ENCODE measurements at regions not wholly inside any gene's neighbourhood (a gene's known extent, or its start where the extent isn't known, plus 50 kb on each side); places are given as distances from the start of the nearest gene placed in this dataset.

- TF ChIP-seq FOXP2 (optimal IDR thresholded peaks at IDR 0.05; ENCODE audit: control extremely low read depth, extremely low read length, insufficient read depth) (no peak), POLR2AphosphoS5 (IDR thresholded peaks at IDR 0.05; ENCODE audit: borderline replicate concordance, low read depth, low read length) (no peak), EZH2 (IDR thresholded peaks at IDR 0.05) (no peak)
- H3K4me3 ChIP-seq: no peak overlapping the region
- no peak for DNase-seq (ENCODE audit: low read depth, low spot score)
- H3K27ac ChIP-seq: no peak overlapping the region
- H3K9me3 ChIP-seq (ENCODE audit: low read depth, low read length): no peaks in the 10 kb centered on the region
- no peak overlapping the region for H3K9ac ChIP-seq (ENCODE audit: insufficient read length)
- no peaks in the 10 kb centered on the region for H3K36me3 ChIP-seq (ENCODE audit: insufficient read depth, low read length)
Measured at GRCh38 chr21:25361765-25362164, 245.5 kb downstream of the MRPL39 start.

- no peaks in the 10 kb centered on the region for H3K36me3 ChIP-seq (ENCODE audit: insufficient read depth, low read length)
- no peak for TF ChIP-seq POLR2AphosphoS5 (IDR thresholded peaks at IDR 0.05; ENCODE audit: borderline replicate concordance, low read depth, low read length)
- TF ChIP-seq FOXP2 (optimal IDR thresholded peaks at IDR 0.05; ENCODE audit: control extremely low read depth, extremely low read length, insufficient read depth): no peak
- TF ChIP-seq EZH2 (IDR thresholded peaks at IDR 0.05): no peak
Measured at GRCh38 chr21:25361097-25361496, 246.2 kb downstream of the MRPL39 start.

GRCh38 chr21:25360593-25360992 lies 246.7 kb downstream of the MRPL39 start:
- Histone ChIP-seq H3K27ac (no peak overlapping the region), H3K9ac (ENCODE audit: insufficient read length) (no peak overlapping the region), H3K4me3 (no peak overlapping the region), H3K9me3 (ENCODE audit: low read depth, low read length) (no peaks in the 10 kb centered on the region), H3K36me3 (ENCODE audit: insufficient read depth, low read length) (no peaks in the 10 kb centered on the region)
- no peak for TF ChIP-seq FOXP2 (optimal IDR thresholded peaks at IDR 0.05; ENCODE audit: control extremely low read depth, extremely low read length, insufficient read depth)
- no peak for TF ChIP-seq POLR2AphosphoS5 (IDR thresholded peaks at IDR 0.05; ENCODE audit: borderline replicate concordance, low read depth, low read length)
- no peak for TF ChIP-seq EZH2 (IDR thresholded peaks at IDR 0.05)
- no peak for DNase-seq (ENCODE audit: low read depth, low spot score)

More at GRCh38 chr21:25361097-25361496, 246.2 kb downstream of the MRPL39 start:
- no peak for DNase-seq (ENCODE audit: low read depth, low spot score)
- Histone ChIP-seq H3K4me3 (no peak overlapping the region), H3K9me3 (ENCODE audit: low read depth, low read length) (no peaks in the 10 kb centered on the region), H3K27ac (no peak overlapping the region), H3K9ac (ENCODE audit: insufficient read length) (no peak overlapping the region)

- H3K9me3 ChIP-seq (ENCODE audit: low read depth, low read length): no peaks in the 10 kb centered on the region
- H3K36me3 ChIP-seq (ENCODE audit: insufficient read depth, low read length): no peaks in the 10 kb centered on the region
- no peak overlapping the region for H3K27ac ChIP-seq
- no peak overlapping the region for H3K4me3 ChIP-seq
- DNase-seq (ENCODE audit: low read depth, low spot score): no peak
- TF ChIP-seq FOXP2 (optimal IDR thresholded peaks at IDR 0.05; ENCODE audit: control extremely low read depth, extremely low read length, insufficient read depth) (no peak), EZH2 (IDR thresholded peaks at IDR 0.05) (no peak), POLR2AphosphoS5 (IDR thresholded peaks at IDR 0.05; ENCODE audit: borderline replicate concordance, low read depth, low read length) (no peak)
- H3K9ac ChIP-seq (ENCODE audit: insufficient read length): no peak overlapping the region
Measured at GRCh38 chr21:25359724-25360123, 247.6 kb downstream of the MRPL39 start.

GRCh38 chr21:25350056-25350455 lies 257.2 kb downstream of the MRPL39 start:
- Histone ChIP-seq H3K36me3 (ENCODE audit: insufficient read depth, low read length) (no peaks in the 10 kb centered on the region), H3K4me3 (no peak overlapping the region), H3K9me3 (ENCODE audit: low read depth, low read length) (0 out of 2 replicates have a peak, but pooled peaks cover 3% of the 10 kb centered on the region), H3K9ac (ENCODE audit: insufficient read length) (no peak overlapping the region), H3K27ac (no peak overlapping the region)
- DNase-seq (ENCODE audit: low read depth, low spot score): no peak
- TF ChIP-seq POLR2AphosphoS5 (IDR thresholded peaks at IDR 0.05; ENCODE audit: borderline replicate concordance, low read depth, low read length): no peak

GRCh38 chr21:25343774-25344545 lies 263.3 kb downstream of the MRPL39 start:
- Histone ChIP-seq H3K9ac (ENCODE audit: insufficient read length) (no peak overlapping the region), H3K9me3 (ENCODE audit: low read depth, low read length) (no peaks in the 10 kb centered on the region), H3K27ac (no peak overlapping the region), H3K36me3 (ENCODE audit: insufficient read depth, low read length) (no peaks in the 10 kb centered on the region), H3K4me3 (no peak overlapping the region)
- DNase-seq (ENCODE audit: low read depth, low spot score): no peak
- TF ChIP-seq FOXP2 (optimal IDR thresholded peaks at IDR 0.05; ENCODE audit: control extremely low read depth, extremely low read length, insufficient read depth) (no peak), POLR2AphosphoS5 (IDR thresholded peaks at IDR 0.05; ENCODE audit: borderline replicate concordance, low read depth, low read length) (no peak), EZH2 (IDR thresholded peaks at IDR 0.05) (no peak)

GRCh38 chr21:25342816-25343215 lies 264.5 kb downstream of the MRPL39 start:
- Histone ChIP-seq H3K9me3 (ENCODE audit: low read depth, low read length) (no peaks in the 10 kb centered on the region), H3K4me3 (no peak overlapping the region), H3K27ac (no peak overlapping the region), H3K9ac (ENCODE audit: insufficient read length) (no peak overlapping the region), H3K36me3 (ENCODE audit: insufficient read depth, low read length) (no peaks in the 10 kb centered on the region)
- no peak for TF ChIP-seq POLR2AphosphoS5 (IDR thresholded peaks at IDR 0.05; ENCODE audit: borderline replicate concordance, low read depth, low read length)
- DNase-seq (ENCODE audit: low read depth, low spot score): no peak

GRCh38 chr21:25341981-25342380 lies 265.3 kb downstream of the MRPL39 start:
- TF ChIP-seq EZH2 (IDR thresholded peaks at IDR 0.05) (no peak), FOXP2 (optimal IDR thresholded peaks at IDR 0.05; ENCODE audit: control extremely low read depth, extremely low read length, insufficient read depth) (no peak), POLR2AphosphoS5 (IDR thresholded peaks at IDR 0.05; ENCODE audit: borderline replicate concordance, low read depth, low read length) (no peak)

GRCh38 chr21:25338415-25338814 lies 268.9 kb downstream of the MRPL39 start:
- no peak overlapping the region for H3K9ac ChIP-seq (ENCODE audit: insufficient read length)
- no peaks in the 10 kb centered on the region for H3K36me3 ChIP-seq (ENCODE audit: insufficient read depth, low read length)
- H3K27ac ChIP-seq: no peak overlapping the region
- no peak overlapping the region for H3K4me3 ChIP-seq
- no peak for TF ChIP-seq FOXP2 (optimal IDR thresholded peaks at IDR 0.05; ENCODE audit: control extremely low read depth, extremely low read length, insufficient read depth)
- no peak for TF ChIP-seq POLR2AphosphoS5 (IDR thresholded peaks at IDR 0.05; ENCODE audit: borderline replicate concordance, low read depth, low read length)
- no peak for TF ChIP-seq EZH2 (IDR thresholded peaks at IDR 0.05)
- no peak for DNase-seq (ENCODE audit: low read depth, low spot score)
- no peaks in the 10 kb centered on the region for H3K9me3 ChIP-seq (ENCODE audit: low read depth, low read length)

More at GRCh38 chr21:25341981-25342380, 265.3 kb downstream of the MRPL39 start:
- DNase-seq (ENCODE audit: low read depth, low spot score): no peak
- Histone ChIP-seq H3K9me3 (ENCODE audit: low read depth, low read length) (no peaks in the 10 kb centered on the region), H3K9ac (ENCODE audit: insufficient read length) (no peak overlapping the region), H3K27ac (no peak overlapping the region), H3K4me3 (no peak overlapping the region), H3K36me3 (ENCODE audit: insufficient read depth, low read length) (no peaks in the 10 kb centered on the region)

Data from SK-N-MC (cell line).